M059J (cell line): ENCODE measurements at regions not wholly inside any gene's neighbourhood (a gene's known extent, or its start where the extent isn't known, plus 50 kb on each side); places are given as distances from the start of the nearest gene placed in this dataset.
"Not testable (repeated sequence)": the region's sequence is repeated elsewhere in the genome, so short reads cannot be mapped to it uniquely, and the experiment has no call there.

Source experiments
- DNase-seq: peaks from one replicate; pipeline ENCODE4 v3.0.0-alpha.2; 2012; ENCODE audit warnings: low read depth

- DNase-seq: no peak
These were observed 332.9 kb downstream of the DSC3 start for GRCh38 chr18:30709595-30709994.

- no peak for DNase-seq
These were observed 336.6 kb downstream of the DSC3 start for GRCh38 chr18:30705943-30706342.

- DNase-seq: no peak
These were observed 344.0 kb downstream of the DSC3 start for GRCh38 chr18:30698571-30698970.

- no peak for DNase-seq
These were observed 346.3 kb downstream of the DSC3 start for GRCh38 chr18:30696201-30696600.

- DNase-seq: no peak
These were observed 347.8 kb downstream of the DSC3 start for GRCh38 chr18:30694773-30695172.

GRCh38 chr18:30689216-30689615 is 353.3 kb downstream of the DSC3 start:
- DNase-seq: no peak

- DNase-seq: no peak
These were observed 355.0 kb downstream of the DSC3 start for GRCh38 chr18:30687501-30687900.

GRCh38 chr18:30684825-30685481 is 357.6 kb downstream of the DSC3 start:
- no peak for DNase-seq

- no peak for DNase-seq
These were observed 358.7 kb downstream of the DSC3 start for GRCh38 chr18:30683836-30684235.

- no peak for DNase-seq
These were observed 359.9 kb downstream of the DSC3 start for GRCh38 chr18:30682672-30683071.

GRCh38 chr18:30679285-30679930 is 363.1 kb downstream of the DSC3 start:
- no peak for DNase-seq

GRCh38 chr18:30677813-30678212 is 364.7 kb downstream of the DSC3 start:
- DNase-seq: not testable (repeated sequence)

GRCh38 chr18:30676053-30676480 is 366.5 kb downstream of the DSC3 start:
- DNase-seq: no peak

- no peak for DNase-seq
These were observed 367.0 kb downstream of the DSC3 start for GRCh38 chr18:30675493-30675892.

- DNase-seq: no peak
These were observed 367.5 kb downstream of the DSC3 start for GRCh38 chr18:30675072-30675471.

GRCh38 chr18:30674596-30674995 is 367.9 kb downstream of the DSC3 start:
- DNase-seq: no peak

GRCh38 chr18:30672439-30672838 is 370.1 kb downstream of the DSC3 start:
- not testable (repeated sequence) for DNase-seq

GRCh38 chr18:30658306-30658705 is 384.2 kb downstream of the DSC3 start:
- DNase-seq: no peak

- no peak for DNase-seq
These were observed 390.2 kb downstream of the DSC3 start for GRCh38 chr18:30652387-30652786.

- no peak for DNase-seq
These were observed 392.0 kb downstream of the DSC3 start for GRCh38 chr18:30650499-30650898.

GRCh38 chr18:30644158-30644557 is 398.4 kb downstream of the DSC3 start:
- no peak for DNase-seq

- DNase-seq: no peak
These were observed 403.2 kb downstream of the DSC3 start for GRCh38 chr18:30639361-30639760.

GRCh38 chr18:30634249-30634648 is 408.3 kb downstream of the DSC3 start:
- no peak for DNase-seq
